HG02610 (cell line): ENCODE measurements at regions not wholly inside any gene's neighbourhood (a gene's known extent, or its start where the extent isn't known, plus 50 kb on each side); places are given as distances from the start of the nearest gene placed in this dataset.
"Not testable (repeated sequence)": the region's sequence is repeated elsewhere in the genome, so short reads cannot be mapped to it uniquely, and the experiment has no call there.

ENCODE experiments used
- ATAC-seq: cut with Tn5 transposase; IDR thresholded peaks from one replicate; pipeline ENCODE4 v1.9.1; 2021; ENCODE audit warnings: mild to moderate bottlenecking, moderate library complexity; ENCODE audit not compliant: unreplicated experiment

GRCh38 chr4:165810726-165811125, 62.3 kb upstream of the TLL1 start:
- no peak for ATAC-seq

GRCh38 chr4:165813606-165814005, 59.4 kb upstream of the TLL1 start:
- ATAC-seq, result no peak

GRCh38 chr4:165814256-165815020, 58.6 kb upstream of the TLL1 start:
- ATAC-seq, result no peak

GRCh38 chr4:165819126-165819525, 53.9 kb upstream of the TLL1 start:
- not testable (repeated sequence) for ATAC-seq
